ENCODE measurements at regions not wholly inside any gene's neighbourhood (a gene's known extent, or its start where the extent isn't known, plus 50 kb on each side); places are given as distances from the start of the nearest gene placed in this dataset.

DNA sequence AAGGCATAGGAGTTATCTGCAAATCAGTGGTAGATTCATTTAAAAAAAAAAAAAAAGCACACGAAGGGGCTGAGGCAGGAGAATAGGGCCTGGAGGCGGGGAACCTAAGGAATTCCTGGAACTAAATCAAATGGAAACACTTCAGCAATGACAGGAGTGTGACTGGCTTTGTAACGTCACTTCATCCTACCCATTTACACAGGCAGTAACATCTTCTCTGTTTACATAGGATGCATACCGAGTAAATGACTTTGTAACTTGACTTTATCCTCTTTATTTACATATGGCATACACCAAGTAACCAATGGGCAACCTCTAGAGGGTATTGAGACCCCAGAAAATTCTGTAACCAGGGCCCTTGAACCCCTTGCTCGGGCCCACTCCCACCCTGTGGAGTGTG lies 56.4 kb upstream of the IYD start:
- no peaks in the 10 kb centered on the region for H3K36me3 ChIP-seq (ENCODE audit: control insufficient read depth, insufficient read depth, low read length)
- CTCF ChIA-PET: no interaction called here
- H3K27me3 ChIP-seq (ENCODE audit: control insufficient read depth, insufficient read depth, low read length): peaks cover 1% of the 10 kb centered on the region; the same call in 1 of the 2 replicates
- TF ChIP-seq, protein P1, sequence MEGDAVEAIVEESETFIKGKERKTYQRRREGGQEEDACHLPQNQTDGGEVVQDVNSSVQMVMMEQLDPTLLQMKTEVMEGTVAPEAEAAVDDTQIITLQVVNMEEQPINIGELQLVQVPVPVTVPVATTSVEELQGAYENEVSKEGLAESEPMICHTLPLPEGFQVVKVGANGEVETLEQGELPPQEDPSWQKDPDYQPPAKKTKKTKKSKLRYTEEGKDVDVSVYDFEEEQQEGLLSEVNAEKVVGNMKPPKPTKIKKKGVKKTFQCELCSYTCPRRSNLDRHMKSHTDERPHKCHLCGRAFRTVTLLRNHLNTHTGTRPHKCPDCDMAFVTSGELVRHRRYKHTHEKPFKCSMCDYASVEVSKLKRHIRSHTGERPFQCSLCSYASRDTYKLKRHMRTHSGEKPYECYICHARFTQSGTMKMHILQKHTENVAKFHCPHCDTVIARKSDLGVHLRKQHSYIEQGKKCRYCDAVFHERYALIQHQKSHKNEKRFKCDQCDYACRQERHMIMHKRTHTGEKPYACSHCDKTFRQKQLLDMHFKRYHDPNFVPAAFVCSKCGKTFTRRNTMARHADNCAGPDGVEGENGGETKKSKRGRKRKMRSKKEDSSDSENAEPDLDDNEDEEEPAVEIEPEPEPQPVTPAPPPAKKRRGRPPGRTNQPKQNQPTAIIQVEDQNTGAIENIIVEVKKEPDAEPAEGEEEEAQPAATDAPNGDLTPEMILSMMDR (IDR thresholded peaks at IDR 0.05; ENCODE audit: insufficient read depth, low read depth, low read length): no peak
- DNase-seq (ENCODE audit: low read depth): no peak
- H3K4me3 ChIP-seq (ENCODE audit: low read depth, low read length): no peak overlapping the region
- POLR2A ChIA-PET: no interaction called here

DNA sequence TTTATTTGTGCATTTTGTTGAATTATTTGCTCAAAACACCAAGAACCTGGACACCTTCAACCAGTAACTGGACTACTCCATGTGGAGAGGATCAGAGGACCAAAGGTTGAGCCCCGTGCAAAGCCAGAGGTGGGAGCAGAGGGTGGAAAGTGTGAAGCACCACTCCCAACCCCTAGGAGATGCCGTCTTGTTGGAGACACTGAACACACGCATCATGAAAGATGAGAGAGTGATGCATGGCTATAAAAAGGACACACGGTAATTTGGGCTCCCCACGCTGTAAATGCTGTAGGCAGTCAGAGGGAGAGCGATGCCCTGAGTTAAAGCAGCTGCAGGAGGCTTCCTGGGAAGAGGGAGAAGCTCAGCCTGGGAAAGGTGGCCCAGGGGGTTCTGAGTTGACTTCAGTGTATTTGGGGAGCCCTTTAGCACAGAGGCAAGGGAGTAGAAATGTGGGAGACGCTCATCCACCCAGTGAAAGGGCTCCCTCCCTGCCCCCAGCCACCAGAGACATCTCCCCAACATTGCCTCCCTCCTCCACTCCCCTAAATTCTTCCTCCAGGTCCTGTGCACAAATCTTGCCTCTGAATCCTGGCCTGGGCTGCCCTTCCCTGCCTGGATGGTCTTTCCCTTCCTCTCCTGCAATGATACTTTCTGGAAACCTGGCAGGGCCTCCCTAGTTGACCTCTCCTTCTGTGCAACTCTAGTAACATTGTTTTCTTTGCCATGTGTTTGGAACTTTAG lies 55.8 kb upstream of the IYD start:
- no peak overlapping the region for H3K4me3 ChIP-seq (ENCODE audit: low read depth, low read length)
- no peak for DNase-seq (ENCODE audit: low read depth)
- CTCF ChIA-PET: interaction anchor here (0.8 kb wide), 1 partner anchor 353 kb away, joined by 3 read pairs; no protein-coding TSS in a partner anchor
- H3K27me3 ChIP-seq (ENCODE audit: control insufficient read depth, insufficient read depth, low read length): peaks cover 1% of the 10 kb centered on the region; the same call in 1 of the 2 replicates
- no peaks in the 10 kb centered on the region for H3K36me3 ChIP-seq (ENCODE audit: control insufficient read depth, insufficient read depth, low read length)
- POLR2A ChIA-PET: no interaction called here
- TF ChIP-seq, protein P1 (IDR thresholded peaks at IDR 0.05; ENCODE audit: insufficient read depth, low read depth, low read length): no peak

DNA sequence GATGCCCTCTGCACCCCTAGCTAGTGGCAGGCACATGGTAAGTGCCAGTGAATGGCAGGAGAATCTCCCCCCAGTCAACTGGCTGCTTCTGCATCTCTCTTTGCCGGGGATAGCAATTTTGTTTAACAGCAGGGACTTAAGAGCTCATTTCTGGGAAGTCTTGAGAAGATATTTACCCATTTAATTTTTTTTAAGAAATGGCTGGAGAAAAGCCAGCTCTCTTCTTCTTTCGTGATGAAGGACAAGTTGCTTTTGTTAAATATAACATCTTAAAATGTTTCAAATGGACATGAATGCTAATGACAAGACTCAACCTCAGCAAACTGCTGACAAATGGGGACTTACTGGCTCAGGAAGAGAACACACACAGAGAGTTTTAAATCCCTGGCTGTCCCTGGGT lies 55.0 kb upstream of the IYD start:
- H3K36me3 ChIP-seq (ENCODE audit: control insufficient read depth, insufficient read depth, low read length): no peaks in the 10 kb centered on the region
- CTCF ChIA-PET: interaction anchor here (0.8 kb wide), 1 partner anchor 354 kb away, joined by 3 read pairs; no protein-coding TSS in a partner anchor
- no peak overlapping the region for H3K4me3 ChIP-seq (ENCODE audit: low read depth, low read length)
- TF ChIP-seq, protein P1 (IDR thresholded peaks at IDR 0.05; ENCODE audit: insufficient read depth, low read depth, low read length): no peak
- POLR2A ChIA-PET: no interaction called here
- peaks cover 1% of the 10 kb centered on the region; the same call in 1 of the 2 replicates for H3K27me3 ChIP-seq (ENCODE audit: control insufficient read depth, insufficient read depth, low read length)
- DNase-seq (ENCODE audit: low read depth): no peak

DNA sequence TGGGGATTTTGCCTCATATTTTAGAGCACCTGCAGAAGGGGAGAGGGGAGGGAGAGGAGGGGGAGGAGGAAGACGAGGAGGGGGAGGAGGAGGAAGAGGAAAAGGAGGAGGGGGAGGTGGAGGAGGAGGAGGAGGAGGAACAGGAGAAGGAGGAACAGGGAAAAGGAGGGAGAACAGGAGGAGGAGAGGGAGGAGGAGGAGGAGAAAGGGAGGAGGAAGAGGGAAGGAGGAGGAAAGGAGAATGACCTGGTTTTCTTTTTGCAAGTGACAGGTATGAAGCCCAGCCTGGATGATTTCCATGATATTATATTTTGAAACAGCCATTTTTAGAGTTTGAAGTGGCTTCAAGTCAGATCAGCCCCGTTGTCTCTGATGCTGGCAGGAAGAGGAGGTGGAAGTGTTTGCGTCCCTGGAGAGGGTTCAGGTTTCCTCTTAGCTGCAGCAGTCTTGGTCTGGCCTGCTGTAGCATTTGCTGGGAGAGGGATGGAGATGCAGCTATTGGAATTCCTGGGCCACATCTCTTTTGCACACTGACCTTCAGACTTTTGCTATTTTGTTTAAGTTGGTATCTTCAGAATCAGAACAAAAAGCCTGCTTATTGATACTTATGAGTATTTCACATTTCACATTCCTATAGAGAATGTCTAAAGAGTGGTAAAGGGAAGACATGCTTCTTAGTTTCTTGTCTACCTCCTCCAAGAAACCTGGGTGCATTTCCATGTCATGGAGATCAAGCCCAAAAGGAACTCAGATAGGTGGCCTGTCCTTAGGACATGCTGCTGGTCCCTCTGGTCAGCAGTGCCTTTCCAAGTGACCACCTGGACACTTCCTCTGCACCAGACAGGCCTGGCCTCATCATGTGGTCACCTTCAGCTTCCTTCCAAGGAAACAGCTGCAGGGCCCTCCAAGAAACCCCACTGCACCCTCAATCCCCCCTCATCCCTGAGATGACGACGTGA lies 54.3 kb upstream of the IYD start:
- Histone ChIP-seq H3K4me3 (ENCODE audit: low read depth, low read length) (no peak overlapping the region), H3K36me3 (ENCODE audit: control insufficient read depth, insufficient read depth, low read length) (no peaks in the 10 kb centered on the region), H3K27me3 (ENCODE audit: control insufficient read depth, insufficient read depth, low read length) (no peaks in the 10 kb centered on the region; the same call in 1 of the 2 replicates)
- ChIA-PET POLR2A (no interaction called here), CTCF (no interaction called here)
- no peak for DNase-seq (ENCODE audit: low read depth)
- TF ChIP-seq, protein P1 (IDR thresholded peaks at IDR 0.05; ENCODE audit: insufficient read depth, low read depth, low read length): no peak

DNA sequence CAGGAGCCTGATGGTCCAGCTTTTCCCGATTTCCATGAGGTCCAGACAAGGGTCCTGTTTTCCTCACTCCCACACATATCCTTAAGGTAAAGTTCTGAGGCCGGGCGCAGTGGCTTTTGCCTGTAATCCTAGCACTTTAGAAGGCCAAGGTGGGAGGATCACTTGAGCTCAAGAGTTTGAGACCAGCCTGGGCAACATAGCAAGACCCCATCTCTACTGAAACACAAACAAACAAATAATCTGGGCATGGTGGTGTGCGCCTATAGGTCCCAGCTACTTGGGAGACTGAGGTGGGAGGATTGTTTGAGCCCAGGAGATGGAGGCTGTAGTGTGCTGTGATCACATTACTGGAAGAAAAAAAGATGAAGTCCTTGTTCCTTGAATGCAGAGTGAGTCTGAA lies 53.2 kb upstream of the IYD start:
- TF ChIP-seq, protein P1 (IDR thresholded peaks at IDR 0.05; ENCODE audit: insufficient read depth, low read depth, low read length): no peak
- ChIA-PET CTCF (interaction anchor here (1.0 to 1.6 kb wide), 2 partner anchors 8 to 9 kb away, joined by 3 to 5 read pairs; no protein-coding TSS in a partner anchor), POLR2A (no interaction called here)
- H3K4me3 ChIP-seq (ENCODE audit: low read depth, low read length): no peak overlapping the region
- DNase-seq (ENCODE audit: low read depth): no peak
- no peaks in the 10 kb centered on the region for H3K36me3 ChIP-seq (ENCODE audit: control insufficient read depth, insufficient read depth, low read length)
- H3K27me3 ChIP-seq (ENCODE audit: control insufficient read depth, insufficient read depth, low read length): peaks cover 1% of the 10 kb centered on the region; the same call in 1 of the 2 replicates

All from BJ (cell line).